ENCODE measurements at regions not wholly inside any gene's neighbourhood (a gene's known extent, or its start where the extent isn't known, plus 50 kb on each side); places are given as distances from the start of the nearest gene placed in this dataset.

GRCh38 chr18:53749766-53750165 lies 474.7 kb downstream of the MBD2 start:
- TF ChIP-seq, protein P1, sequence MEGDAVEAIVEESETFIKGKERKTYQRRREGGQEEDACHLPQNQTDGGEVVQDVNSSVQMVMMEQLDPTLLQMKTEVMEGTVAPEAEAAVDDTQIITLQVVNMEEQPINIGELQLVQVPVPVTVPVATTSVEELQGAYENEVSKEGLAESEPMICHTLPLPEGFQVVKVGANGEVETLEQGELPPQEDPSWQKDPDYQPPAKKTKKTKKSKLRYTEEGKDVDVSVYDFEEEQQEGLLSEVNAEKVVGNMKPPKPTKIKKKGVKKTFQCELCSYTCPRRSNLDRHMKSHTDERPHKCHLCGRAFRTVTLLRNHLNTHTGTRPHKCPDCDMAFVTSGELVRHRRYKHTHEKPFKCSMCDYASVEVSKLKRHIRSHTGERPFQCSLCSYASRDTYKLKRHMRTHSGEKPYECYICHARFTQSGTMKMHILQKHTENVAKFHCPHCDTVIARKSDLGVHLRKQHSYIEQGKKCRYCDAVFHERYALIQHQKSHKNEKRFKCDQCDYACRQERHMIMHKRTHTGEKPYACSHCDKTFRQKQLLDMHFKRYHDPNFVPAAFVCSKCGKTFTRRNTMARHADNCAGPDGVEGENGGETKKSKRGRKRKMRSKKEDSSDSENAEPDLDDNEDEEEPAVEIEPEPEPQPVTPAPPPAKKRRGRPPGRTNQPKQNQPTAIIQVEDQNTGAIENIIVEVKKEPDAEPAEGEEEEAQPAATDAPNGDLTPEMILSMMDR (IDR thresholded peaks at IDR 0.05), result no peak
- no peak for TF ChIP-seq POLR2A (IDR thresholded peaks at IDR 0.05)
